HUES64 (cell line): ENCODE measurements at regions not wholly inside any gene's neighbourhood (a gene's known extent, or its start where the extent isn't known, plus 50 kb on each side); places are given as distances from the start of the nearest gene placed in this dataset.

ENCODE experiments used
- H3K27ac ChIP-seq: 2 replicates; pipeline ENCODE4 v1.7.0; 2013; ENCODE audit warnings: low read depth, low read length, inconsistent platforms
- H3K27me3 ChIP-seq: 2 replicates; pipeline ENCODE4 v1.6.1; 2013; ENCODE audit warnings: mild to moderate bottlenecking, low read length; ENCODE audit not compliant: insufficient read depth
- H3K36me3 ChIP-seq: 2 replicates; pipeline ENCODE4 v1.6.1; 2013; ENCODE audit warnings: mild to moderate bottlenecking, low read length; ENCODE audit not compliant: insufficient read depth
- H3K4me1 ChIP-seq: 2 replicates; pipeline ENCODE4 v1.6.1; 2013; ENCODE audit warnings: mild to moderate bottlenecking, low read length, moderate library complexity; ENCODE audit not compliant: insufficient read depth
- H3K4me3 ChIP-seq: 2 replicates; pipeline ENCODE4 v1.5.1; 2013; ENCODE audit warnings: mild to moderate bottlenecking, low read length, moderate library complexity
- H3K9ac ChIP-seq: 2 replicates; pipeline ENCODE4 v1.6.1; 2013; ENCODE audit warnings: mild to moderate bottlenecking, low read depth, low read length
- H3K9me3 ChIP-seq: 2 replicates; pipeline ENCODE4 v1.6.1; 2013; ENCODE audit warnings: low read depth, low read length; ENCODE audit not compliant: insufficient read depth
- WGBS: fragments of 150-250, 120-280 bp; methylation state at CpG from one replicate; pipeline ENCODE4 v1.1.7; 2013; ENCODE audit warnings: missing lambda C conversion rate; 5-methylcytosine and 5-hydroxymethylcytosine counted together

- H3K4me1 ChIP-seq: peaks cover 39% of the 10 kb centered on the region
- H3K4me3 ChIP-seq: no peak overlapping the region
- H3K36me3 ChIP-seq: no peaks in the 10 kb centered on the region
- no peaks in the 10 kb centered on the region for H3K27me3 ChIP-seq
- H3K9ac ChIP-seq: no peak overlapping the region; the same call in 1 of the 2 replicates
- 53% methylated on average over 10 of the region's 10 CpGs for WGBS
- H3K9me3 ChIP-seq: no peaks in the 10 kb centered on the region
- no peak overlapping the region for H3K27ac ChIP-seq
Measured at GRCh38 chr2:120820953-120821279, 85.2 kb downstream of the GLI2 start.

GRCh38 chr2:120821446-120822160 is 85.9 kb downstream of the GLI2 start:
- no peak overlapping the region for H3K27ac ChIP-seq
- H3K4me1 ChIP-seq: peaks cover 39% of the 10 kb centered on the region
- H3K9me3 ChIP-seq: no peaks in the 10 kb centered on the region
- WGBS: 90% methylated on average over 15 of the region's 15 CpGs
- H3K36me3 ChIP-seq: no peaks in the 10 kb centered on the region
- no peak overlapping the region for H3K9ac ChIP-seq
- H3K27me3 ChIP-seq: no peaks in the 10 kb centered on the region
- no peak overlapping the region for H3K4me3 ChIP-seq

GRCh38 chr2:120822933-120823332 is 87.3 kb downstream of the GLI2 start:
- Histone ChIP-seq H3K27me3 (no peaks in the 10 kb centered on the region), H3K9ac (no peak overlapping the region), H3K4me3 (no peak overlapping the region), H3K36me3 (no peaks in the 10 kb centered on the region), H3K27ac (no peak overlapping the region), H3K4me1 (peaks cover 39% of the 10 kb centered on the region), H3K9me3 (no peaks in the 10 kb centered on the region)
- 92% methylated on average over 10 of the region's 11 CpGs for WGBS

GRCh38 chr2:120823551-120823950 is 87.9 kb downstream of the GLI2 start:
- Histone ChIP-seq H3K9ac (no peak overlapping the region), H3K27ac (no peak overlapping the region), H3K36me3 (no peaks in the 10 kb centered on the region; the same call in 1 of the 2 replicates), H3K9me3 (no peaks in the 10 kb centered on the region), H3K4me1 (peaks cover 39% of the 10 kb centered on the region), H3K4me3 (no peak overlapping the region), H3K27me3 (no peaks in the 10 kb centered on the region)
- WGBS: 95% methylated on average over 10 of the region's 10 CpGs

- no peak overlapping the region for H3K4me3 ChIP-seq
- no peaks in the 10 kb centered on the region; the same call in 1 of the 2 replicates for H3K36me3 ChIP-seq
- 96% methylated on average over 8 of the region's 8 CpGs for WGBS
- H3K4me1 ChIP-seq: peaks cover 36% of the 10 kb centered on the region
- no peaks in the 10 kb centered on the region for H3K27me3 ChIP-seq
- no peak overlapping the region for H3K27ac ChIP-seq
- H3K9me3 ChIP-seq: no peaks in the 10 kb centered on the region
- no peak overlapping the region for H3K9ac ChIP-seq
Measured at GRCh38 chr2:120824246-120824645, 88.6 kb downstream of the GLI2 start.

GRCh38 chr2:120825370-120826259 is 89.9 kb downstream of the GLI2 start:
- Histone ChIP-seq H3K9ac (no peak overlapping the region), H3K36me3 (no peaks in the 10 kb centered on the region; the same call in 1 of the 2 replicates), H3K27me3 (no peaks in the 10 kb centered on the region), H3K4me1 (peaks cover 24% of the 10 kb centered on the region), H3K9me3 (no peaks in the 10 kb centered on the region), H3K27ac (no peak overlapping the region), H3K4me3 (no peak overlapping the region)
- WGBS: 59% methylated on average over 13 of the region's 13 CpGs

- Histone ChIP-seq H3K9ac (no peak overlapping the region), H3K36me3 (no peaks in the 10 kb centered on the region; the same call in 1 of the 2 replicates), H3K4me1 (peaks cover 18% of the 10 kb centered on the region), H3K27ac (no peak overlapping the region), H3K27me3 (no peaks in the 10 kb centered on the region), H3K9me3 (no peaks in the 10 kb centered on the region), H3K4me3 (no peak overlapping the region)
- WGBS: 86% methylated on average over 10 of the region's 10 CpGs
Measured at GRCh38 chr2:120826260-120826648, 90.6 kb downstream of the GLI2 start.

GRCh38 chr2:120826716-120827410 is 91.2 kb downstream of the GLI2 start:
- Histone ChIP-seq H3K27ac (no peak overlapping the region), H3K4me3 (no peak overlapping the region), H3K9ac (no peak overlapping the region), H3K27me3 (no peaks in the 10 kb centered on the region), H3K36me3 (no peaks in the 10 kb centered on the region; the same call in 1 of the 2 replicates), H3K9me3 (no peaks in the 10 kb centered on the region), H3K4me1 (peaks cover 17% of the 10 kb centered on the region)
- 95% methylated on average over 18 of the region's 18 CpGs for WGBS

- Histone ChIP-seq H3K4me1 (peaks cover 11% of the 10 kb centered on the region), H3K27me3 (no peaks in the 10 kb centered on the region), H3K36me3 (no peaks in the 10 kb centered on the region; the same call in 1 of the 2 replicates), H3K9me3 (no peaks in the 10 kb centered on the region), H3K9ac (no peak overlapping the region), H3K4me3 (no peak overlapping the region), H3K27ac (no peak overlapping the region)
- WGBS: 93% methylated on average over 10 of the region's 10 CpGs
Measured at GRCh38 chr2:120828066-120828465, 92.4 kb downstream of the GLI2 start.

GRCh38 chr2:120828829-120829632 is 93.4 kb downstream of the GLI2 start:
- Histone ChIP-seq H3K4me1 (peaks cover 13% of the 10 kb centered on the region), H3K9me3 (no peaks in the 10 kb centered on the region), H3K27me3 (no peaks in the 10 kb centered on the region), H3K27ac (no peak overlapping the region), H3K4me3 (no peak overlapping the region), H3K9ac (no peak overlapping the region), H3K36me3 (no peaks in the 10 kb centered on the region; the same call in 1 of the 2 replicates)
- WGBS: 93% methylated on average over 14 of the region's 14 CpGs
